Neural cell (in vitro differentiated cells): ENCODE measurements at regions not wholly inside any gene's neighbourhood (a gene's known extent, or its start where the extent isn't known, plus 50 kb on each side); places are given as distances from the start of the nearest gene placed in this dataset.

Source experiments
- H2AFZ ChIP-seq: fragments of 200-600, 300-800 bp; sonication (generic), shearing (Covaris generic); 2 replicates; pipeline ENCODE4 v1.6.0; 2014; ENCODE audit warnings: low read depth, mild to moderate bottlenecking, antibody characterized with exemption, low read length, moderate library complexity
- H3F3A ChIP-seq: fragments of 200-600 bp; shearing (Covaris generic); 2 replicates; pipeline ENCODE4 v1.6.1; 2016; ENCODE audit warnings: mild to moderate bottlenecking, moderate library complexity, mixed read lengths, antibody characterized with exemption, low read length; ENCODE audit not compliant: insufficient read depth, poor library complexity, severe bottlenecking
- H3K27ac ChIP-seq: fragments of 200-600, 300-800 bp; sonication (generic), shearing (Covaris generic); 2 replicates; pipeline ENCODE4 v1.5.1; 2014; ENCODE audit warnings: mild to moderate bottlenecking, low read length, moderate library complexity
- H3K27me3 ChIP-seq: fragments of 300-800, 200-600 bp; sonication (generic), shearing (Covaris generic); 2 replicates; pipeline ENCODE4 v1.6.0; 2014; ENCODE audit warnings: mild to moderate bottlenecking, low read depth, low read length, moderate library complexity; ENCODE audit not compliant: insufficient read depth
- H3K36me3 ChIP-seq: fragments of 300-800, 200-600 bp; sonication (generic), shearing (Covaris generic); 2 replicates; pipeline ENCODE4 v1.5.1; 2014; ENCODE audit warnings: mild to moderate bottlenecking, antibody characterized with exemption, low read length, moderate library complexity; ENCODE audit not compliant: insufficient read depth
- H3K4me2 ChIP-seq: fragments of 300-800, 200-600 bp; sonication (generic), shearing (Covaris generic); 2 replicates; pipeline ENCODE4 v1.6.0; 2014; ENCODE audit warnings: mild to moderate bottlenecking, low read length
- H3K4me3 ChIP-seq: fragments of 300-800, 200-600 bp; sonication (generic), shearing (Covaris generic); 2 replicates; pipeline ENCODE4 v1.5.1; 2014; ENCODE audit warnings: mild to moderate bottlenecking, low read length, moderate library complexity
- H3K79me2 ChIP-seq: fragments of 200-600 bp; shearing (Covaris generic); replicated peaks from 2 replicates; pipeline ENCODE4 v1.6.0; 2014; ENCODE audit warnings: mild to moderate bottlenecking, low read length, moderate library complexity; ENCODE audit not compliant: insufficient read depth
- H3K9ac ChIP-seq: fragments of 300-800, 200-600 bp; sonication (generic), shearing (Covaris generic); 2 replicates; pipeline ENCODE4 v1.6.1; 2016; ENCODE audit warnings: mild to moderate bottlenecking, low read length, mixed read lengths
- H3K9me2 ChIP-seq: fragments of 200-600 bp; shearing (Covaris generic); 2 replicates; pipeline ENCODE4 v1.6.1; 2016; ENCODE audit warnings: mild to moderate bottlenecking, low read length, mixed read lengths; ENCODE audit not compliant: insufficient read depth
- H3K9me3 ChIP-seq: fragments of 200-600, 300-800 bp; sonication (generic), shearing (Covaris generic); 2 replicates; pipeline ENCODE4 v1.6.1; 2016; ENCODE audit warnings: mild to moderate bottlenecking, mixed run types, low read length, moderate library complexity, mixed read lengths
- H4K20me1 ChIP-seq: fragments of 200-600 bp; shearing (Covaris generic); 2 replicates; pipeline ENCODE4 v1.6.1; 2016; ENCODE audit warnings: mild to moderate bottlenecking, mixed run types; ENCODE audit not compliant: insufficient read depth
- EP300 ChIP-seq: fragments of 450-650 bp; conservative IDR thresholded peaks from 2 replicates; pipeline ENCODE4 v1.6.1; 2014; ENCODE audit warnings: antibody characterized with exemption, mild to moderate bottlenecking, moderate library complexity; ENCODE audit not compliant: poor library complexity, severe bottlenecking
- POLR2AphosphoS5 ChIP-seq: IDR thresholded peaks from 2 replicates; pipeline ENCODE4 v1.6.1; 2012
- RAD21 ChIP-seq: fragments of 450-650 bp; conservative IDR thresholded peaks from 2 replicates; pipeline ENCODE4 v1.6.1; 2014; ENCODE audit warnings: antibody characterized with exemption, mild to moderate bottlenecking, moderate library complexity
- SMC3 ChIP-seq: fragments of 450-650 bp; conservative IDR thresholded peaks from 2 replicates; pipeline ENCODE4 v1.6.1; 2014; ENCODE audit warnings: antibody characterized with exemption, mild to moderate bottlenecking, moderate library complexity; ENCODE audit not compliant: poor library complexity
- TAF1 ChIP-seq: IDR thresholded peaks from 2 replicates; pipeline ENCODE4 v1.6.1; 2012; ENCODE audit warnings: low read depth
- TF ChIP-seq, protein P1 (sequence below): IDR thresholded peaks from 2 replicates; pipeline ENCODE4 v1.6.1; 2012; ENCODE audit warnings: borderline replicate concordance
- TF ChIP-seq, protein P2 (sequence below): fragments of 450-650 bp; IDR thresholded peaks from 2 replicates; pipeline ENCODE4 v1.5.1; 2014; ENCODE audit warnings: antibody characterized with exemption, mild to moderate bottlenecking, moderate library complexity; ENCODE audit not compliant: poor library complexity, severe bottlenecking

DNA sequence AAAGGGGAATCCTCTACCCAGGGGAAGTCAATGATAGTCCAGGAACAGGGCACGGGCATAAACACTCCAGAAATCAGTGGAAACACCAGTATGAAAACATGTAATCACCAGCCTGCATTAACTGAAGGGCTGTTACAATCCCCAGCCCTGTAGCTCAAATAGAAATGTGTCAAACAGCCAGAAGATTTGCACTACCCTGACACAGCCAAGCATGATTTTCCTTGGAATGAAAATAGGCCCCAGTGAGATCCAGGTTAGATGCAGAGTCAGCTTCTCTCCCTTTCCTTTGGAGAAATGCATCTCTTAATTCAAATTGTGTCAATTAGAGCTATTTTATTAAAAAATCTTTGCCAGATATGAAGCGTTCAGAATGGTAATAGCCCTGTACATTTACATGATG lies 158.1 kb downstream of the RPS29 start:
- Histone ChIP-seq H3K79me2 (no peaks in the 10 kb centered on the region), H3K4me2 (peak overlapping the region; percentile 26), H3K27me3 (no peaks in the 10 kb centered on the region), H3F3A (no peaks in the 10 kb centered on the region), H3K36me3 (no peaks in the 10 kb centered on the region), H3K27ac (peak overlapping the region; percentile 61), H3K4me3 (peak overlapping the region; percentile 23), H2AFZ (no peak overlapping the region), H3K9me3 (peaks cover 4% of the 10 kb centered on the region), H4K20me1 (no peaks in the 10 kb centered on the region), H3K9ac (no peak overlapping the region), H3K9me2 (no peaks in the 10 kb centered on the region)
- TF ChIP-seq TAF1 (no peak), RAD21 (peak; percentile 14), EP300 (peak; percentile 68), SMC3 (no peak), POLR2AphosphoS5 (peak; percentile 55)
- TF ChIP-seq, protein P1, sequence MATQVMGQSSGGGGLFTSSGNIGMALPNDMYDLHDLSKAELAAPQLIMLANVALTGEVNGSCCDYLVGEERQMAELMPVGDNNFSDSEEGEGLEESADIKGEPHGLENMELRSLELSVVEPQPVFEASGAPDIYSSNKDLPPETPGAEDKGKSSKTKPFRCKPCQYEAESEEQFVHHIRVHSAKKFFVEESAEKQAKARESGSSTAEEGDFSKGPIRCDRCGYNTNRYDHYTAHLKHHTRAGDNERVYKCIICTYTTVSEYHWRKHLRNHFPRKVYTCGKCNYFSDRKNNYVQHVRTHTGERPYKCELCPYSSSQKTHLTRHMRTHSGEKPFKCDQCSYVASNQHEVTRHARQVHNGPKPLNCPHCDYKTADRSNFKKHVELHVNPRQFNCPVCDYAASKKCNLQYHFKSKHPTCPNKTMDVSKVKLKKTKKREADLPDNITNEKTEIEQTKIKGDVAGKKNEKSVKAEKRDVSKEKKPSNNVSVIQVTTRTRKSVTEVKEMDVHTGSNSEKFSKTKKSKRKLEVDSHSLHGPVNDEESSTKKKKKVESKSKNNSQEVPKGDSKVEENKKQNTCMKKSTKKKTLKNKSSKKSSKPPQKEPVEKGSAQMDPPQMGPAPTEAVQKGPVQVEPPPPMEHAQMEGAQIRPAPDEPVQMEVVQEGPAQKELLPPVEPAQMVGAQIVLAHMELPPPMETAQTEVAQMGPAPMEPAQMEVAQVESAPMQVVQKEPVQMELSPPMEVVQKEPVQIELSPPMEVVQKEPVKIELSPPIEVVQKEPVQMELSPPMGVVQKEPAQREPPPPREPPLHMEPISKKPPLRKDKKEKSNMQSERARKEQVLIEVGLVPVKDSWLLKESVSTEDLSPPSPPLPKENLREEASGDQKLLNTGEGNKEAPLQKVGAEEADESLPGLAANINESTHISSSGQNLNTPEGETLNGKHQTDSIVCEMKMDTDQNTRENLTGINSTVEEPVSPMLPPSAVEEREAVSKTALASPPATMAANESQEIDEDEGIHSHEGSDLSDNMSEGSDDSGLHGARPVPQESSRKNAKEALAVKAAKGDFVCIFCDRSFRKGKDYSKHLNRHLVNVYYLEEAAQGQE, result peak; percentile 90

DNA sequence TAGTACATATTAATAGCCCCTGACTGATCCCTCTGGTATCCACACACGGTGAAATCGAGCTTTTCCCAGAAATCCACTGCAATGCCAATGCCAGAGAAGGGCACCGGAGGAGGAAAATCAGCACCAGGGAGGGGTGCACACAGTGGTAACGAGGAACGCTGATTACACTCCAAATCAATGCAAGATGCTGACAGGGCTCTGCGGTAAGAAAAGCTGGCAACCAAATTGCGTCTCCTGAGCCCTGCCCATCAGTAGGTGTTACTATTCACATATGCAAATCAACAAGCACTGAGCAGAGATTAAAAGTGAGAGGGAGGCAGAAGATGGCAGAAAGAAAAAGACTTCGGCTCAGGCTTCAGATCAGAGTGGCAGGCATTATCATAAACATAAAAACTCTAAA lies 159.1 kb downstream of the RPS29 start:
- no peaks in the 10 kb centered on the region for H3K27me3 ChIP-seq
- TF ChIP-seq, protein P1, result peak; percentile 4
- TF ChIP-seq EP300, result no peak
- TF ChIP-seq POLR2AphosphoS5, result no peak
- TF ChIP-seq, protein P2, sequence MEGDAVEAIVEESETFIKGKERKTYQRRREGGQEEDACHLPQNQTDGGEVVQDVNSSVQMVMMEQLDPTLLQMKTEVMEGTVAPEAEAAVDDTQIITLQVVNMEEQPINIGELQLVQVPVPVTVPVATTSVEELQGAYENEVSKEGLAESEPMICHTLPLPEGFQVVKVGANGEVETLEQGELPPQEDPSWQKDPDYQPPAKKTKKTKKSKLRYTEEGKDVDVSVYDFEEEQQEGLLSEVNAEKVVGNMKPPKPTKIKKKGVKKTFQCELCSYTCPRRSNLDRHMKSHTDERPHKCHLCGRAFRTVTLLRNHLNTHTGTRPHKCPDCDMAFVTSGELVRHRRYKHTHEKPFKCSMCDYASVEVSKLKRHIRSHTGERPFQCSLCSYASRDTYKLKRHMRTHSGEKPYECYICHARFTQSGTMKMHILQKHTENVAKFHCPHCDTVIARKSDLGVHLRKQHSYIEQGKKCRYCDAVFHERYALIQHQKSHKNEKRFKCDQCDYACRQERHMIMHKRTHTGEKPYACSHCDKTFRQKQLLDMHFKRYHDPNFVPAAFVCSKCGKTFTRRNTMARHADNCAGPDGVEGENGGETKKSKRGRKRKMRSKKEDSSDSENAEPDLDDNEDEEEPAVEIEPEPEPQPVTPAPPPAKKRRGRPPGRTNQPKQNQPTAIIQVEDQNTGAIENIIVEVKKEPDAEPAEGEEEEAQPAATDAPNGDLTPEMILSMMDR, result no peak
- no peak for TF ChIP-seq SMC3
- no peaks in the 10 kb centered on the region for H3K9me2 ChIP-seq
- peak overlapping the region; percentile 23 for H3K4me3 ChIP-seq
- peak overlapping the region; percentile 61 for H3K27ac ChIP-seq
- H3K9me3 ChIP-seq, result peaks cover 4% of the 10 kb centered on the region
- H3F3A ChIP-seq, result no peaks in the 10 kb centered on the region
- H2AFZ ChIP-seq, result no peak overlapping the region
- no peaks in the 10 kb centered on the region for H3K36me3 ChIP-seq
- peak overlapping the region; percentile 27 for H3K9ac ChIP-seq
- H3K4me2 ChIP-seq, result peak overlapping the region; percentile 25
- H3K79me2 ChIP-seq, result no peaks in the 10 kb centered on the region
- H4K20me1 ChIP-seq, result no peaks in the 10 kb centered on the region
